ENCODE measurements at regions not wholly inside any gene's neighbourhood (a gene's known extent, or its start where the extent isn't known, plus 50 kb on each side); places are given as distances from the start of the nearest gene placed in this dataset.

GRCh38 chr1:143619851-143620250 lies 351.9 kb downstream of the FAM72C start:
- Histone ChIP-seq H3K36me3 (ENCODE audit: low read depth) (no peaks in the 10 kb centered on the region), H3K9me2 (ENCODE audit: insufficient read depth) (no peaks in the 10 kb centered on the region), H3K79me2 (ENCODE audit: insufficient read depth) (no peaks in the 10 kb centered on the region), H3K4me3 (no peak overlapping the region), H3K9me3 (ENCODE audit: low read depth) (no peaks in the 10 kb centered on the region), H3K4me2 (ENCODE audit: unreplicated experiment) (no peak overlapping the region), H3F3A (ENCODE audit: insufficient read depth) (no peaks in the 10 kb centered on the region), H2AFZ (no peak overlapping the region), H3K9ac (no peak overlapping the region), H3K27me3 (replicated peaks; ENCODE audit: insufficient read depth) (no peaks in the 10 kb centered on the region), H3K27ac (no peak overlapping the region), H3K4me1 (ENCODE audit: insufficient read depth) (no peaks in the 10 kb centered on the region), H4K20me1 (ENCODE audit: insufficient read depth) (no peaks in the 10 kb centered on the region)
- in situ Hi-C loops (cut with MboI), result no loop called here
- DNase-seq, result no peak
- no peak for TF ChIP-seq EZH2phosphoT487 (IDR thresholded peaks at IDR 0.05; ENCODE audit: insufficient read depth, low read depth)
- TF ChIP-seq EZH2 (IDR thresholded peaks at IDR 0.05; ENCODE audit: insufficient read depth, poor library complexity, severe bottlenecking), result no peak
- 31 to 45% methylated on average over 9 to 10 of the region's 12 CpGs for WGBS, 2 experiments (ENCODE audit: low coverage in 1 of 2, low lambda C conversion rate in 2 of 2, missing lambda C conversion rate in 2 of 2)

GRCh38 chr1:143611159-143611558 lies 360.6 kb downstream of the FAM72C start:
- peak; percentile 7 for DNase-seq
- no peaks in the 10 kb centered on the region for H4K20me1 ChIP-seq (ENCODE audit: insufficient read depth)
- no peak overlapping the region for H3K9ac ChIP-seq
- 50 to 53% methylated on average over 2 of the region's 2 CpGs for WGBS, 2 experiments (ENCODE audit: low coverage in 1 of 2, low lambda C conversion rate in 2 of 2, missing lambda C conversion rate in 2 of 2)
- H3K27me3 ChIP-seq (replicated peaks; ENCODE audit: insufficient read depth), result no peaks in the 10 kb centered on the region
- no peaks in the 10 kb centered on the region for H3K36me3 ChIP-seq (ENCODE audit: low read depth)
- H3K4me1 ChIP-seq (ENCODE audit: insufficient read depth), result no peaks in the 10 kb centered on the region
- H3K4me2 ChIP-seq (ENCODE audit: unreplicated experiment), result no peak overlapping the region
- in situ Hi-C loops (cut with MboI), result no loop called here
- H3F3A ChIP-seq (ENCODE audit: insufficient read depth), result no peaks in the 10 kb centered on the region
- H3K9me3 ChIP-seq (ENCODE audit: low read depth), result no peaks in the 10 kb centered on the region
- no peak for TF ChIP-seq EZH2 (IDR thresholded peaks at IDR 0.05; ENCODE audit: insufficient read depth, poor library complexity, severe bottlenecking)
- no peak overlapping the region for H3K27ac ChIP-seq
- H3K9me2 ChIP-seq (ENCODE audit: insufficient read depth), result no peaks in the 10 kb centered on the region
- no peak overlapping the region for H2AFZ ChIP-seq
- H3K4me3 ChIP-seq, result no peak overlapping the region
- no peaks in the 10 kb centered on the region for H3K79me2 ChIP-seq (ENCODE audit: insufficient read depth)

GRCh38 chr1:143610196-143610595 lies 361.6 kb downstream of the FAM72C start:
- Histone ChIP-seq H3K9ac (no peak overlapping the region), H3F3A (ENCODE audit: insufficient read depth) (no peaks in the 10 kb centered on the region), H3K9me2 (ENCODE audit: insufficient read depth) (no peaks in the 10 kb centered on the region), H3K4me3 (no peak overlapping the region), H3K4me2 (ENCODE audit: unreplicated experiment) (no peak overlapping the region), H3K36me3 (ENCODE audit: low read depth) (no peaks in the 10 kb centered on the region), H3K9me3 (ENCODE audit: low read depth) (no peaks in the 10 kb centered on the region), H2AFZ (no peak overlapping the region), H3K4me1 (ENCODE audit: insufficient read depth) (no peaks in the 10 kb centered on the region), H3K27ac (no peak overlapping the region), H4K20me1 (ENCODE audit: insufficient read depth) (no peaks in the 10 kb centered on the region), H3K79me2 (ENCODE audit: insufficient read depth) (no peaks in the 10 kb centered on the region), H3K27me3 (replicated peaks; ENCODE audit: insufficient read depth) (no peaks in the 10 kb centered on the region)
- TF ChIP-seq EZH2phosphoT487 (IDR thresholded peaks at IDR 0.05; ENCODE audit: insufficient read depth, low read depth), result no peak
- no peak for TF ChIP-seq EZH2 (IDR thresholded peaks at IDR 0.05; ENCODE audit: insufficient read depth, poor library complexity, severe bottlenecking)
- DNase-seq, result no peak
- in situ Hi-C loops (cut with MboI), result no loop called here
- 55 to 57% methylated on average over 11 of the region's 11 CpGs for WGBS, 2 experiments (ENCODE audit: low coverage in 1 of 2, low lambda C conversion rate in 2 of 2, missing lambda C conversion rate in 2 of 2)

GRCh38 chr1:143604887-143605286 lies 366.9 kb downstream of the FAM72C start:
- TF ChIP-seq EZH2 (IDR thresholded peaks at IDR 0.05; ENCODE audit: insufficient read depth, poor library complexity, severe bottlenecking) (no peak), EZH2phosphoT487 (IDR thresholded peaks at IDR 0.05; ENCODE audit: insufficient read depth, low read depth) (no peak)
- Histone ChIP-seq H3K27ac (no peak overlapping the region), H3K9me3 (ENCODE audit: low read depth) (no peaks in the 10 kb centered on the region), H3K4me3 (no peak overlapping the region), H2AFZ (no peak overlapping the region), H3F3A (ENCODE audit: insufficient read depth) (no peaks in the 10 kb centered on the region), H3K27me3 (replicated peaks; ENCODE audit: insufficient read depth) (no peaks in the 10 kb centered on the region), H3K36me3 (ENCODE audit: low read depth) (no peaks in the 10 kb centered on the region), H4K20me1 (ENCODE audit: insufficient read depth) (no peaks in the 10 kb centered on the region), H3K9me2 (ENCODE audit: insufficient read depth) (no peaks in the 10 kb centered on the region), H3K79me2 (ENCODE audit: insufficient read depth) (no peaks in the 10 kb centered on the region), H3K4me2 (ENCODE audit: unreplicated experiment) (no peak overlapping the region), H3K4me1 (ENCODE audit: insufficient read depth) (no peaks in the 10 kb centered on the region), H3K9ac (no peak overlapping the region)
- in situ Hi-C loops (cut with MboI), result no loop called here
- DNase-seq, result no peak

GRCh38 chr1:143584508-143584907 lies 387.3 kb downstream of the FAM72C start:
- Histone ChIP-seq H3K4me2 (ENCODE audit: unreplicated experiment) (no peak overlapping the region), H3K9me3 (ENCODE audit: low read depth) (no peaks in the 10 kb centered on the region), H3K9ac (no peak overlapping the region), H3K27me3 (replicated peaks; ENCODE audit: insufficient read depth) (no peaks in the 10 kb centered on the region), H3K27ac (no peak overlapping the region), H3K9me2 (ENCODE audit: insufficient read depth) (no peaks in the 10 kb centered on the region), H3K36me3 (ENCODE audit: low read depth) (no peaks in the 10 kb centered on the region), H3K4me1 (ENCODE audit: insufficient read depth) (no peaks in the 10 kb centered on the region), H3K79me2 (ENCODE audit: insufficient read depth) (no peaks in the 10 kb centered on the region), H3K4me3 (no peak overlapping the region), H3F3A (ENCODE audit: insufficient read depth) (no peaks in the 10 kb centered on the region), H4K20me1 (ENCODE audit: insufficient read depth) (no peaks in the 10 kb centered on the region), H2AFZ (no peak overlapping the region)
- in situ Hi-C loops (cut with MboI), result no loop called here
- DNase-seq, result no peak
- WGBS, 2 experiments (ENCODE audit: low coverage in 1 of 2, low lambda C conversion rate in 2 of 2, missing lambda C conversion rate in 2 of 2), result 25 to 52% methylated on average over 3 to 4 of the region's 4 CpGs
- no peak for TF ChIP-seq EZH2 (IDR thresholded peaks at IDR 0.05; ENCODE audit: insufficient read depth, poor library complexity, severe bottlenecking)
- TF ChIP-seq EZH2phosphoT487 (IDR thresholded peaks at IDR 0.05; ENCODE audit: insufficient read depth, low read depth), result no peak

All from GM23248 (cell line).